Testis (tissue), 2 donors: ENCODE measurements at regions not wholly inside any gene's neighbourhood (a gene's known extent, or its start where the extent isn't known, plus 50 kb on each side); places are given as distances from the start of the nearest gene placed in this dataset.

ENCODE experiments used
- DNase-seq: peaks from one replicate; pipeline ENCODE4 v3.0.0-alpha.2; 2019
- H3K27ac ChIP-seq, 2 donors: fragments of 200-600 bp; sonication (generic); one replicate each; pipeline ENCODE4 v1.5.1; 2019
- H3K27me3 ChIP-seq: fragments of 200-600 bp; sonication (generic); one replicate; pipeline ENCODE4 v1.5.1; 2019
- H3K36me3 ChIP-seq: fragments of 200-600 bp; sonication (generic); one replicate; pipeline ENCODE4 v1.5.1; 2017; ENCODE audit warnings: low read depth; ENCODE audit errors: missing control alignments
- H3K4me1 ChIP-seq: fragments of 200-600 bp; sonication (generic); one replicate; pipeline ENCODE4 v1.5.1; 2019
- H3K4me3 ChIP-seq, 2 donors: fragments of 200-600 bp; sonication (generic); one replicate each; pipeline ENCODE4 v1.5.1; 2017 to 2019
- H3K9me3 ChIP-seq: fragments of 200-600 bp; sonication (generic); one replicate; pipeline ENCODE4 v1.5.1; 2017
- CTCF ChIP-seq, 3 experiments: fragments of 450-650 bp in 2 of 3; fragments of 200-600 bp in 1 of 3; sonication (generic) in 1 of 3; IDR thresholded peaks; one replicate each; pipeline ENCODE4 v1.5.1; 2016 to 2019; ENCODE audit warnings: antibody characterized with exemption in 3 of 3, mild to moderate bottlenecking in 2 of 3, moderate library complexity in 1 of 3
- POLR2A ChIP-seq: fragments of 450-650 bp; IDR thresholded peaks from one replicate; pipeline ENCODE4 v1.6.1; 2017; ENCODE audit warnings: antibody characterized with exemption, mild to moderate bottlenecking, moderate library complexity
- WGBS, 2 donors: methylation state at CpG; one replicate each; pipeline ENCODE4 v1.1.5; 2018; 5-methylcytosine and 5-hydroxymethylcytosine counted together
- intact Hi-C: fragments of 100-400 bp; cut with DNase I; formaldehyde crosslinking; loops from one replicate; pipeline ENCODE4 v1.15.1; 2023; ENCODE audit warnings: low total_unique reads

- intact Hi-C loops = no loop called here
- Histone ChIP-seq H3K36me3 (no peaks in the 10 kb centered on the region), H3K27ac (no peak overlapping the region), H3K9me3 (no peaks in the 10 kb centered on the region), H3K4me1 (no peaks in the 10 kb centered on the region), H3K27me3 (no peaks in the 10 kb centered on the region), H3K4me3 (no peak overlapping the region)
- TF ChIP-seq POLR2A = no peak
- TF ChIP-seq CTCF (IDR thresholded peaks at IDR 0.05) = no peak
- no peak for DNase-seq
- 84% methylated on average over 3 of the region's 3 CpGs for WGBS, 2 donors
These were observed 73.7 kb downstream of the BBS10 start for GRCh38 chr12:76274420-76275083.

GRCh38 chr12:76272287-76272686 lies 75.9 kb downstream of the BBS10 start:
- H3K4me3 ChIP-seq = no peak overlapping the region
- TF ChIP-seq CTCF (IDR thresholded peaks at IDR 0.05) (no peak), POLR2A (no peak)
- no peaks in the 10 kb centered on the region for H3K9me3 ChIP-seq
- DNase-seq = peak; percentile 49
- no peak overlapping the region for H3K27ac ChIP-seq
- H3K4me1 ChIP-seq = no peaks in the 10 kb centered on the region
- 50 to 69% methylated on average over 4 of the region's 4 CpGs for WGBS, 2 donors
- H3K36me3 ChIP-seq = no peaks in the 10 kb centered on the region
- no peaks in the 10 kb centered on the region for H3K27me3 ChIP-seq
- intact Hi-C loops = no loop called here

GRCh38 chr12:76270657-76271358 lies 77.4 kb downstream of the BBS10 start:
- TF ChIP-seq CTCF (IDR thresholded peaks at IDR 0.05) (no peak), POLR2A (no peak)
- intact Hi-C loops = no loop called here
- Histone ChIP-seq H3K9me3 (no peaks in the 10 kb centered on the region), H3K27ac (no peak overlapping the region), H3K4me3 (no peak overlapping the region), H3K27me3 (no peaks in the 10 kb centered on the region), H3K4me1 (no peaks in the 10 kb centered on the region), H3K36me3 (no peaks in the 10 kb centered on the region)
- 66 to 68% methylated on average over 2 of the region's 2 CpGs for WGBS, 2 donors
- DNase-seq = no peak

GRCh38 chr12:76268267-76268666 lies 79.9 kb downstream of the BBS10 start:
- H3K4me1 ChIP-seq = no peaks in the 10 kb centered on the region
- intact Hi-C loops = no loop called here
- no peaks in the 10 kb centered on the region for H3K27me3 ChIP-seq
- 78 to 88% methylated on average over 1 of the region's 1 CpG for WGBS, 2 donors
- no peak overlapping the region for H3K4me3 ChIP-seq
- H3K36me3 ChIP-seq = no peaks in the 10 kb centered on the region
- DNase-seq = no peak
- H3K27ac ChIP-seq = no peak overlapping the region
- TF ChIP-seq CTCF (IDR thresholded peaks at IDR 0.05) (no peak), POLR2A (no peak)
- no peaks in the 10 kb centered on the region for H3K9me3 ChIP-seq

- H3K4me1 ChIP-seq = no peaks in the 10 kb centered on the region
- 38 to 50% methylated on average over 2 of the region's 2 CpGs for WGBS, 2 donors
- no peak overlapping the region for H3K4me3 ChIP-seq
- no peaks in the 10 kb centered on the region for H3K27me3 ChIP-seq
- H3K27ac ChIP-seq = no peak overlapping the region
- DNase-seq = no peak
- intact Hi-C loops = no loop called here
- H3K36me3 ChIP-seq = no peaks in the 10 kb centered on the region
- no peak for TF ChIP-seq POLR2A
- no peak for TF ChIP-seq CTCF (IDR thresholded peaks at IDR 0.05)
- H3K9me3 ChIP-seq = no peaks in the 10 kb centered on the region
These were observed 81.4 kb downstream of the BBS10 start for GRCh38 chr12:76266797-76267196.
